T-helper 2 cell treated with Interferon-gamma antibody and Interleukin-4, amounts not matched to agents 100 ng/mL and 5 ng/mL, for 36 hours (primary cell): ENCODE measurements at regions not wholly inside any gene's neighbourhood (a gene's known extent, or its start where the extent isn't known, plus 50 kb on each side); places are given as distances from the start of the nearest gene placed in this dataset.

ENCODE experiments used
- intact Hi-C: fragments of 100-400 bp; cut with micrococcal nuclease; formaldehyde crosslinking; loops from one replicate; pipeline ENCODE4 v1.15.1; 2023

DNA sequence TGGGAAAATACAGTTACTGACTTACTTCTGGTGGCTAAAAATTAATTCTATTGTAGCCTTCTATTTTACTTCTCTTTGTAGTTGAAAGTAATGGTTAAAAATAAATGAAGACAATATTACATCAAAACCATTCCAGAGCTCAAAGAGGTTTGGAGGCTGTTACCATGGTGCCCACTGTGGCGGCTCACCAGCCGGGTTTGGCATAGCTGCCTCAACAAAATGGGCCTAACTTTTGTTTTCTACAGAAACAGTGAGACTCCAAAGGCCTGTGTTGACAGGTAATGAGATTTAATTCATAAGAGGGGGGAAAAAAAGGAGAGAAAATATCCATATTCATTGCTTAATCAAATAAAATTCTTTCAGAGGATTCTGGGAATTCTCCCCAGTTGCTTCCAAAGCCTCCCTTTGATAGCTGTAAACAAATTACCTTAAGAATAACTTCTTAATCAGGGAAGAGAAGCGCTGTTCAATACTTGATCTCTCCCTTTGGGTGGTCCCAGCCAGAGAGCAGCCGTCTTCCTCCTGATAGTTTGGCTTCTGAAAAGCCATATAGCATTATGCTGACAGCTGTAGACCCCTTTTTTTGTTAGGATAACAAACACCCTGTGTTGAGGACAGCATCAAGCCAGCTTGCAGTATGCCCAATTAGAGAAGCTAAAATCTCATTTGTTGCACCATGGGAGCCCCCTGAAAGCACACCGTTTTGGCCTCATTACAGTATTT, 266.8 kb downstream of the NEDD1 start:
- intact Hi-C loops, result no loop called here

DNA sequence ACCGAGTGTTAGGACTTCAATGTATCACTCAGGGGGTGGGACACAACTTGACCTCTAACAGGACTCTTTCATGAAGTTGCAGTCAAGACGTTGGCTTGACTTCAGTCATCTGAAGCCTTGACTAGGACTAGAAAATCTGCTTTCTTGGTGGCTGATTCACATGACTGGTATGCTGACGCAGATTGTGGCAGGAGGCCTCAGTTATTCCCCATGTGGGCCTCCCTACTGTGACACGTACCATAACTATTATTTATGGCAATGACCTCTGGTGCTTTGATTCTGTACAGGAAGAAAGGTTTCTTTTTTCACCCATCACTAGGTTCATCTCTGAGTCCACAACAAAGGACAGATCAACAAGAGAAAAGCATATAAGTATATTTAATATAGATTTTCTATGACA, 270.4 kb downstream of the NEDD1 start:
- intact Hi-C loops, result no loop called here

GRCh38 chr12:97181571-97182265, 274.7 kb downstream of the NEDD1 start:
- intact Hi-C loops, result no loop called here

DNA sequence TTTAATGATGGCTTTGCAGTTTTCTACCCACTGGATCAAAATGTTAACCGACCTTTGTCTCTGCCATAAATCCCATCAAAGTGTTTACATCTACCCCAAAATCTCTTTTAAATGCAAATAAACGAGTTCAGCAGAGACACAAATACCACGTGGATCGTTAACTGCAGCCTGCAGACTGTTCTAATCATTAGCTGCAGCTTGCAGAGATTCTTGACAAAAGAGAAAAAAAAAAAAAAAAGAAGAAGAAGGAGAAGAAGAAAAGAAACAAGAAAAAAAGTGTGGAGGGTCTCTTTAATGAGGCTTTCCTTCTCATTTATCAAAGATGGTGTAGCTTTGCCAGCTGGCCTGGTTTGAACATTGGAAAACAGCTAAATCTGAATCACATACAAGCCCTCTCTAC, 275.7 kb downstream of the NEDD1 start:
- intact Hi-C loops, result no loop called here

GRCh38 chr12:97184127-97184773, 277.2 kb downstream of the NEDD1 start:
- intact Hi-C loops, result no loop called here

- intact Hi-C loops, result no loop called here
Measured at GRCh38 chr12:97185567-97185966, 277.0 kb upstream of the RMST start.

GRCh38 chr12:97194546-97194945, 268.1 kb upstream of the RMST start:
- intact Hi-C loops, result no loop called here

- intact Hi-C loops, result no loop called here
Measured at GRCh38 chr12:97200181-97200580, 262.4 kb upstream of the RMST start.

GRCh38 chr12:97203408-97203807, 259.2 kb upstream of the RMST start:
- intact Hi-C loops, result no loop called here

GRCh38 chr12:97209997-97210396, 252.6 kb upstream of the RMST start:
- intact Hi-C loops, result no loop called here

DNA sequence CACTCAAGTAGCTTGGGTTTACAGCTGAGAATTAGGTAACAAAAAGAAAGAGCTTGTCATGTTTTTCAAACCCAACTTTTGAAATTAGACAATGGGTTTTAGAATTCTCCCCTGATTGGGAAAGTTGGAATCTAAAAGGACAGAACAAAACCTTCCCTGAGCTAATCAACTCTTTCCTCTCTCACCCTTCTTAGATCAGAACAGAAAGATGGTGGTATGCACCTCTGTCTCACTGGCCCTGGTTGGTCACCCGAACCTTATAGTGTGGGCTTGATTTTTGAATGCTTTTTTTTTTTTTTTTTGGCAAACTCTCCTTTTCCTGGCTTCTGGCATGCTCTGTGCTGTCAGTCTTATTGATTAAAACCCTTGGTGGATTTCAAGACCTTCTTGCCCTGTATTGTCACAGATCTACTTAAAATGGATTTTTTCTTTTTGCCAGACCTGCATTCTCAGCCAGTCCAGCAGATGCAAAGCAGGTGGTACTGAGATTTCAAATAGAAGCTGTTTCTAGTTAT, 251.1 kb upstream of the RMST start:
- intact Hi-C loops, result no loop called here

DNA sequence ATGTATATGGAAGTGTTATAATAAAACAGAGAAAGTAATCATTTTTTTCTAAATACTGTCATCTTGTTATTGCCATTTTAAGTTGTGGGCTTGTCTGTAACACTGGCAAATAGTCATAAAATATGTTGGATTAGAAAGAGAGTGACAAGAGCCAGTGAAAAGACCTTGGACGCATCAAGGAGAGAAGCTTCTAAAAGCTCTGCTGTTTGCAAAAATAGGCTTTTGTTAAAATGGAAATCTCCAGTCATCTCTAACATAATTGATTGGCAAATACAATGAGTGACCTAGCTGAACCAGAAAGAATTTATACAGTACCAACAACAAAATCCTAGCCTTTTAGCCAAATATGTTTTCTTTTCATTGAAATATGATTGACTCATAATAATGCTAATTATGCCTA, 245.8 kb upstream of the RMST start:
- intact Hi-C loops, result no loop called here

GRCh38 chr12:97222391-97222790, 240.2 kb upstream of the RMST start:
- intact Hi-C loops, result no loop called here

DNA sequence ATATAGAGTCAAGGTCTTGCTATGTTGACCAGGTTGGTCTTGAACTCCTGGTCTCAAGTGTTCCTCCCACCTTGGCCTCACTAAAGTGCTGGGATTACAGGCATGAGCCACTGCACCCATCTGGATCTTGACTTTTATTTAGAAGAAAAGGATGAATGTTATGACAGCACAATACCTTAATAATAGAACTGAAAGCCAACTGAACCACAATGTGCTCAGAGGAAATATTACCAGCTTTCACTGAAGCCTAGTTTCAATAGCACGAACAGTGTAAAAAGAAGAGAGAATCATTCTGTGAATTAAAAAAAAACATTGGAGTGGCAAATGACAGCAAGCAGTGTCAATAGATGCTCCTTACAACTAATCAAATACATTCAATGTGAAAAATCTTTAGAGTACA, 239.2 kb upstream of the RMST start:
- intact Hi-C loops, result no loop called here

DNA sequence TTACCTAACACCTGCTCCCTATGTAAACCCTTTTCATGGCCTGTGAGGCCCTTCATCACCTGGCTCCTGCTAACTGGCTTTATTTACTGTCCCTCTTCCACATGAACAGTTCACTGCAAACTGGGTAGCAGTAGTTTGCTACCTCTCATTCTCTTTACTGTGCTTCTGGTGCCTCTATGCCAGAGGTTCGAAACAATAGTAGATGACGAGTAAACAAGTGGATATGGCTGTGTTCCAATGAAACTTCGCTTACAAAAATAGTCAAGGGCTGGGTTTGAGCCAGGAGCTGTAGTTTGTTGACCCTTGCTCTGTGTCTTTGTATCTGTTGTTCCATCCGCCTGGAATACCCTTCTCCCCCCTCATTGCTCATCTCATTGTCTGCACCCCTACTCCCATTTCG, 233.6 kb upstream of the RMST start:
- intact Hi-C loops, result no loop called here

DNA sequence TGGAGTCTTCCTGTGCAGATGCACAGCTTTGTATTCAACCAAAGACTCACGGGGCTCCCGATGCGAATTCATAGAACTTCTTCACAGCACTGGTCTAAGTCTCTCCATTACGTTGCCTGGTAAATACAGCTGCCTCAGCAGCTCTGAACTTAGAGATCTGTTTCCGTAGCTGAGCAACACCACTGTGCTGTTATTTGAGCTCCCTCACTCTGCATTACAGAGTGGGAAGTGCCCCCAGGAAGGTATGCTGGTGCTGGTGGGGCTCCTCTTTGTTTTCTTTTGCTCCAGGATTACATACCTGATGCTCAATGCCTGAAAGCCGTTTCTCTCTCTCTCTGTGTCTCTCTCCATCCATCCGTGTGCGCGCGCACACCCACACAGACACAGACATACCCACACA, 227.5 kb upstream of the RMST start:
- intact Hi-C loops, result no loop called here

DNA sequence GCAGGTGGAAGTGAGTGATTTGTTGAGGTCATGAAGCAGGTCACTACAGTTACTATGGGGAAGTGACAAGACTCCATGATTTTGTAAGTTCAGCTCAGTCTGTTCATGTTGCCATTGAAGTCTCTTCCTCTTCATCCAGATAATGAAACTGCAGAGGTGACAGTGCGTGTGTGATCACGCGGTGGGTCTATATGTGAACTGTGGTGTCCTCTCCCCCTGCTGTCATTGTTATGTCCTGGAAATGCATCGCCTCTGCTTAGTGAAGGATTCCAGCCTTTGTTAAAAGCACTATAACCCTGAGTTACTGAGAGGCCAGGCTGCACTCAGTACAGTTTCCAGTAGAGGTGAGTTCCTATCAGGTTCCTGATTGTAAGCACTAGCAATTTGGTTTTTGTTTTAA, 216.2 kb upstream of the RMST start:
- intact Hi-C loops, result no loop called here

GRCh38 chr12:97250483-97250882, 212.1 kb upstream of the RMST start:
- intact Hi-C loops, result no loop called here

DNA sequence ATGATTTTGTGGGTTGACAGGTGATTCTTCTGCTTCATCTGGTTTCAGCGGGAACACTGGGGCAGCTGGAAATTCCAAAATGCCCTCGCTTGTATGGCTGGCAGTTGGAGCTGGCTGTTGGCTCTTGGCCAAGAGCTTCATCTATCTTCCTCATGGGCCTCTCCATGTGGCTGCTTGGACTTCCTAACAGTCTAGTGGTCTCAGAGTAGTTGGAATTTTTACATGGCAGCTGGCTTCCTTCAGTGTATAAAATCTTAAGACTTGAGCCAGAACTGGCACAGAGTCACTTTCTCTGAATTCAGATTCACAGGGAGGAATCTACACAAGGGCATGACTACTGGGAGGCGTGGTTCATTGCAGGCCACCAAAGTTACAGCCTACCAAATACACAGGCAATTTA, 204.9 kb upstream of the RMST start:
- intact Hi-C loops, result no loop called here

GRCh38 chr12:97259098-97259497, 203.5 kb upstream of the RMST start:
- intact Hi-C loops, result no loop called here

DNA sequence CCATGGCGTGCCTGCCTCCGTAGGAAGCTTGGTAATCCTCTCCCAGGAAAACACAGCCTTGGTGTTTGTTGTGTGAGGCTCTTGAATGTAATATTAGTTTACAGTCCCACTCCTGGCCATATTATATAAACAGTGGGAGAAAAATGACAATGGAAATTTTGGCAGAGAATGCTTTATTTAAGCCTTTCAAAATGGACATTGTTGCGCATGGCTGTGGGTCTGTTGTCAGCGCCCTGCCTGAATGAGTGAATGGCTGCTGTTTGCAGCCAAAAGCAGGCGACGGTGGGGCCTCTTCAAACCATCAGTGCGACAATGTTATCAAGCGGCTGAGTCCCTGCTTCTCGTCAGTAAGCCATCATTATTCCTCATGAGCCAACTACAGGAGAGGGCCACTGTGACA, 201.8 kb upstream of the RMST start:
- intact Hi-C loops, result no loop called here

GRCh38 chr12:97267166-97267565, 195.4 kb upstream of the RMST start:
- intact Hi-C loops, result no loop called here
